ENCODE measurements at regions not wholly inside any gene's neighbourhood (a gene's known extent, or its start where the extent isn't known, plus 50 kb on each side); places are given as distances from the start of the nearest gene placed in this dataset.

- no peak overlapping the region for H3K4me2 ChIP-seq (ENCODE audit: insufficient read depth, insufficient read length, low read length)
- no peak overlapping the region for H3K4me3 Mint-ChIP-seq
Measured at GRCh38 chr1:204801211-204801610, 69.5 kb upstream of the NFASC start.

More at GRCh38 chr1:204801211-204801610, 69.5 kb upstream of the NFASC start:
- H4K5ac ChIP-seq (ENCODE audit: insufficient read length, low read depth, low read length), result no peak overlapping the region
- Mint-ChIP-seq H3K9me3 (no peaks in the 10 kb centered on the region; a peak in 1 of 5 replicates), H3K36me3 (ENCODE audit: insufficient read depth in 1 of 3, low read depth in 3 of 3) (no peaks in the 10 kb centered on the region), H3K27me3 (ENCODE audit: low read depth) (peaks cover 36% of the 10 kb centered on the region), H3K4me1 (no peaks in the 10 kb centered on the region), H3K27ac (no peak overlapping the region)
- H2AK5ac ChIP-seq (ENCODE audit: insufficient read length, low read length), result no peak overlapping the region
- no peaks in the 10 kb centered on the region for H4K20me1 ChIP-seq (ENCODE audit: control insufficient read depth, insufficient read depth, insufficient read length)
- H2BK120ac ChIP-seq (ENCODE audit: low read depth, low read length, poor library complexity, severe bottlenecking), result no peak overlapping the region
- no CpG with 5 or more reads among the region's 1 CpG for WGBS (ENCODE audit: extremely low coverage, insufficient read length, low lambda C conversion rate)
- H3T11ph ChIP-seq (ENCODE audit: low read length), result no peak overlapping the region
- H4K91ac ChIP-seq (ENCODE audit: insufficient read length, low read depth, low read length), result no peak overlapping the region
- no peak overlapping the region for H3K9ac ChIP-seq (ENCODE audit: extremely low read depth, insufficient read length, low read length)
- H3K4me1 ChIP-seq (ENCODE audit: insufficient read depth, low read length), result no peaks in the 10 kb centered on the region
- no peak overlapping the region for H2BK20ac ChIP-seq (ENCODE audit: low read depth, low read length, poor library complexity, severe bottlenecking)
- no peaks in the 10 kb centered on the region for H3K9me3 ChIP-seq (ENCODE audit: control insufficient read depth, low read depth, low read length)
- no peaks in the 10 kb centered on the region for H3K79me2 ChIP-seq (ENCODE audit: insufficient read depth, low read length)
- no peaks in the 10 kb centered on the region for H3K23me2 ChIP-seq (ENCODE audit: insufficient read length, low read depth, low read length, poor library complexity, severe bottlenecking)
- no peak overlapping the region for H2BK12ac ChIP-seq (ENCODE audit: insufficient read length, low read depth, low read length)
- no peak overlapping the region for H3K56ac ChIP-seq (ENCODE audit: insufficient read length, low read depth, low read length)
- H2BK15ac ChIP-seq (ENCODE audit: low read depth, low read length), result no peak overlapping the region
- H2AFZ ChIP-seq (ENCODE audit: low read length), result no peak overlapping the region
- no peak overlapping the region for H3K18ac ChIP-seq (ENCODE audit: insufficient read length, low read depth, low read length)
- H4K8ac ChIP-seq (replicated peaks; ENCODE audit: insufficient read length, low read depth, low read length), result no peak overlapping the region
- TF ChIP-seq CTCF (conservative IDR thresholded peaks at IDR 0.05), result no peak
- H3K79me1 ChIP-seq (ENCODE audit: insufficient read depth, low read depth, low read length, poor library complexity, severe bottlenecking), result no peaks in the 10 kb centered on the region
- DNase-seq, result no peak
- H3K14ac ChIP-seq (ENCODE audit: insufficient read depth, low read length), result no peak overlapping the region
- H2BK5ac ChIP-seq (ENCODE audit: insufficient read length, low read length), result no peak overlapping the region
- no peaks in the 10 kb centered on the region for H3K27me3 ChIP-seq (ENCODE audit: insufficient read depth, low read length)
- no peak overlapping the region for H3K27ac ChIP-seq (ENCODE audit: insufficient read length, low read depth, low read length)
- no peak overlapping the region for H3K4ac ChIP-seq (ENCODE audit: low read depth, low read length)
- no peak overlapping the region for H3K23ac ChIP-seq (ENCODE audit: insufficient read length, low read depth, low read length)
